ENCODE measurements at regions not wholly inside any gene's neighbourhood (a gene's known extent, or its start where the extent isn't known, plus 50 kb on each side); places are given as distances from the start of the nearest gene placed in this dataset.

GRCh38 chr21:28508126-28508525 lies 484.6 kb downstream of the LTN1 start:
- TF ChIP-seq POLR2A (IDR thresholded peaks at IDR 0.05) (no peak), CTCF (IDR thresholded peaks at IDR 0.05) (no peak), EP300 (IDR thresholded peaks at IDR 0.05) (no peak), POLR2AphosphoS5 (IDR thresholded peaks at IDR 0.05) (no peak)
- Histone ChIP-seq H3K4me1 (peaks cover 0 to 3% (median 0%) of the 10 kb centered on the region in 3 donors), H3K27me3 (no peaks in the 10 kb centered on the region), H3K9me3 (peaks cover 0 to 28% (median 0%) of the 10 kb centered on the region in 3 donors), H3K36me3 (no peaks in the 10 kb centered on the region), H3K27ac (no peak overlapping the region), H3K4me3 (no peak overlapping the region)
- no peak for ATAC-seq

GRCh38 chr21:28496517-28496916 lies 496.2 kb downstream of the LTN1 start:
- Histone ChIP-seq H3K27me3 (no peaks in the 10 kb centered on the region), H3K9me3 (no peaks in the 10 kb centered on the region)
- ATAC-seq: no peak

GRCh38 chr21:28492127-28492526 lies 500.6 kb downstream of the LTN1 start:
- Histone ChIP-seq H3K27ac (no peak overlapping the region), H3K9me3 (no peaks in the 10 kb centered on the region), H3K36me3 (no peaks in the 10 kb centered on the region), H3K4me3 (no peak overlapping the region), H3K27me3 (no peaks in the 10 kb centered on the region), H3K4me1 (peaks cover 0 to 22% (median 5%) of the 10 kb centered on the region in 3 donors)
- ATAC-seq: no peak
- TF ChIP-seq EP300 (IDR thresholded peaks at IDR 0.05) (no peak), POLR2A (IDR thresholded peaks at IDR 0.05) (no peak), CTCF (IDR thresholded peaks at IDR 0.05) (no peak), POLR2AphosphoS5 (IDR thresholded peaks at IDR 0.05) (no peak)
- 83 to 91% methylated on average over 2 of the region's 4 CpGs for WGBS, 2 donors (ENCODE audit: low coverage in 1 of 2)

More at GRCh38 chr21:28496517-28496916, 496.2 kb downstream of the LTN1 start:
- H3K4me3 ChIP-seq: no peak overlapping the region
- no peaks in the 10 kb centered on the region for H3K4me1 ChIP-seq
- no peak overlapping the region for H3K27ac ChIP-seq
- no peaks in the 10 kb centered on the region for H3K36me3 ChIP-seq
- TF ChIP-seq CTCF (IDR thresholded peaks at IDR 0.05) (no peak), POLR2A (IDR thresholded peaks at IDR 0.05) (no peak), POLR2AphosphoS5 (IDR thresholded peaks at IDR 0.05) (no peak), EP300 (IDR thresholded peaks at IDR 0.05) (no peak)

GRCh38 chr21:28489821-28490350 lies 502.8 kb downstream of the LTN1 start:
- peak overlapping the region in 3 of 4 donors; percentile 3 to 34 (median 10) for H3K27ac ChIP-seq
- no peaks in the 10 kb centered on the region for H3K36me3 ChIP-seq
- ATAC-seq: no peak
- peaks cover 0 to 22% (median 5%) of the 10 kb centered on the region in 3 donors for H3K4me1 ChIP-seq
- H3K27me3 ChIP-seq: no peaks in the 10 kb centered on the region
- H3K4me3 ChIP-seq: no peak overlapping the region
- 21 to 28% methylated on average over 3 of the region's 3 CpGs for WGBS, 2 donors (ENCODE audit: low coverage in 1 of 2)
- TF ChIP-seq POLR2A (IDR thresholded peaks at IDR 0.05) (no peak), EP300 (IDR thresholded peaks at IDR 0.05) (no peak), CTCF (IDR thresholded peaks at IDR 0.05) (no peak), POLR2AphosphoS5 (IDR thresholded peaks at IDR 0.05) (no peak)
- H3K9me3 ChIP-seq: no peaks in the 10 kb centered on the region

GRCh38 chr21:28489162-28489561 lies 503.5 kb downstream of the LTN1 start:
- Histone ChIP-seq H3K4me1 (peaks cover 0 to 22% (median 5%) of the 10 kb centered on the region in 3 donors), H3K27me3 (no peaks in the 10 kb centered on the region), H3K4me3 (no peak overlapping the region), H3K36me3 (no peaks in the 10 kb centered on the region), H3K9me3 (no peaks in the 10 kb centered on the region), H3K27ac (peak overlapping the region in 2 of 4 donors; percentile 10 to 12)
- TF ChIP-seq CTCF (IDR thresholded peaks at IDR 0.05) (no peak), POLR2AphosphoS5 (IDR thresholded peaks at IDR 0.05) (no peak), EP300 (IDR thresholded peaks at IDR 0.05) (no peak), POLR2A (IDR thresholded peaks at IDR 0.05) (no peak)
- no peak for ATAC-seq
- WGBS, 2 donors (ENCODE audit: low coverage in 1 of 2): 45 to 77% methylated on average over 2 of the region's 7 CpGs
